Stimulated activated CD8-positive, alpha-beta memory T cell treated with anti-CD3 and anti-CD28 coated beads, Interleukin-7, amount 100 ng/mL, for 48 hours (primary cell): ENCODE measurements at regions not wholly inside any gene's neighbourhood (a gene's known extent, or its start where the extent isn't known, plus 50 kb on each side); places are given as distances from the start of the nearest gene placed in this dataset.
"Not testable (repeated sequence)": the region's sequence is repeated elsewhere in the genome, so short reads cannot be mapped to it uniquely, and the experiment has no call there.

Experiments
- DNase-seq, 2 donors: peaks; one replicate each; pipeline ENCODE4 v3.0.0-alpha.2; 2020; ENCODE audit warnings: low read depth in 1 of 2; ENCODE audit errors: extremely low read depth in 1 of 2

DNA sequence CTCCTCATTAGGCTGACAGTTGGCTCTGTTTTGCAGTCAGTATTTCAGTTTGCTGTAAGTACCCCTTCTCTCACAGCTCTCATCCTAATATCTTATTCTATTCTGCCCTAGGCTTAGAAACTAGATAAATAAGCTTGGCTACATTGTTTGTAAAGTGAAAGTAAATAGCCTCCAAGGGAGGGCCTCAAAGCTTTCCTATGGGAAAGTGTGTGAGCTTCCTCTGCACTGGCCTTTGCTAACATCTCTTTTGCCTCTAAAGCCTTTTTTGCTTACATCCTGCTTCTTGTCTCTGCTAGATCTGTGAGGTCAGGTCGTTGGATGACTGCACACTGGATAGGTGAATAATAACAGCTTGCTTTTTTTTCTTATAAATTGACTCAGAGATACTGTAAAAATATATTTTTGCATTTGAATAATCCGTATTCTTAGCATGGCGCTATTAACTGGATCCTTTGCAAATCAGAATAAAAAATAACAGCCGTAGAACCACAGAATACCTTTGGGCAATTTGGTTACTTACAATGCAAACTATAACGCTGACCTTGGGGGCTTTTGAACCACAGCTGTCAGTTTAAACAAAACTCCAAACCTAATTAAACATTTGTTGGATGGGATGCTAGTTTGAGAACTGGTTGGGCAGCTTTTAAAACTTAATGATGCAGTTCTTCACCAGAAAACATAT lies 55.1 kb downstream of the TTC6 start:
- no peak for DNase-seq

GRCh38 chr14:37652042-37652441 lies 56.6 kb downstream of the TTC6 start:
- no peak for DNase-seq

GRCh38 chr14:37655418-37655817 lies 60.0 kb downstream of the TTC6 start:
- DNase-seq: no peak

DNA sequence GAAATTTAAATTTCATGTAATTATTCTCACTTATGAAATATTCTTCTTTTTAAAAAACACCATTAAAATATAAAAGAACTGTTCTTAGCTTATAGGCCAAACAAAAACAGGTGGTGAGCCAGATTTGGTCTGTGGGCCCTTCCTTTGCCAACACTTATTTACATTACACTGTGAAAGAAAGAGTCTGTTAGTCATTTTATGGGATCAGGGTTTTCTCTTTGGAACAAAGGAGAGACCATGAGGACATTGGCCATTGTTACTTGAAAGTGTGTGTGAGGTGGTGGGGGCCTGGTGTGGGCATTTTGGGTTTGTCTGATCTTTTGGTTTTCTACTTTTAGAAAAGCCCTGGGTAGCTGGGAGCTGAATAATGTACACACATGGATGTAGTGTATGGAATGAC lies 62.7 kb downstream of the TTC6 start:
- DNase-seq: no peak

DNA sequence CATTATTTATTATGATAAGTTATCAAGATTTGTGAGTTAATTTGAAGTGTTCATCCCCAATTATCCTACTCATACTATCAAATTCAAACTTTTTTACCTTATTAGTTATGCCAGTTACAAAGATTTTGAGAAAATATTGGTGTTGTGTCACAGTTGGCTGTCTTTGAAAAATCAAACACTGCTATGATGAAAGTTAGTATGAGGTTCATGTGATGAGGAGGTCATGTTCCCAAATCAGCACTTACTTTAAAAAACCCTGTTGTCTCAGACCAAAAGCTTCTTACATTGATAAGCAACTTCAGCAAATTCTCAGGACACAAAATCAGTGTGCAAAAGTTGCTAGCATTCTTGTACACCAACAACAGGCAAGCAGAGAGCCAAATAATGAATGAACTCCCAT lies 68.1 kb downstream of the TTC6 start:
- no peak for DNase-seq

DNA sequence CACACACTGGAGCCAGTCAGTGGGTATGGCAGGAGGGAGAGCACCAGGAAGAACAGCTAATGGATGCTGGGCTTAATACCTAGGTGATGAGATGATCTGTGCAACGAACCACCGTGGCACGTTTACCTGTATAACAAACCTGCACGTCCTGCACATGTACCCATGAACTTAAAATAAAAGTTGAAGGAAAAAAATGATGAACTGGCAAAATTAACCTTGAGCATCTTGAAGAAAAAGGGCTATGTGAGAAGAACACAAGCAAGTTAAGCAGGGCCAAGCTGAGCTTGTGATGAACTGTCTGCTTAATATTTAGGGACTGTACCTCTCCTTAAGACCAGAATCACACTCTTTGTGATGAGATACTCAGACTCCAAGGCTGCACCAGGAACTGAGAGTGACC lies 70.0 kb downstream of the TTC6 start:
- no peak for DNase-seq

DNA sequence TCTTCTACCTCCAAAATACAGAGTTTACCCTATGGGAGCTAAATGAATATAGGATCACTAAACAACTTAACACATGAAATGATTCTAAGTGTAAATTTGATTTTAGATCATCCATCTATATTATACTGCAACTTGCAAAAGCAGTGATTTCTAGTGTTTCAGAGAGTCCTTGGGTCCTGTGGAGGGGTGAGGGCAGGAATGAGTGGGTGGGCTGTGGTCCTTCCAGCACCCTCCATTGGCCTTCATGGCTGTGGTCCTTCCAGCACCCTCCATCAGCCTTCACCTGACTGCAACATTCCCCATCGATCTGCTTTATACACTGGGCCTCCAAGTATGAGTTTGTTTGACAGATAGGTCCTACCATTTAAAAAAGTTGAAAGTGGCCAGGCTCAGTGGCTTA lies 70.5 kb downstream of the TTC6 start:
- no peak for DNase-seq

GRCh38 chr14:37668646-37669045 lies 73.2 kb downstream of the TTC6 start:
- no peak for DNase-seq

DNA sequence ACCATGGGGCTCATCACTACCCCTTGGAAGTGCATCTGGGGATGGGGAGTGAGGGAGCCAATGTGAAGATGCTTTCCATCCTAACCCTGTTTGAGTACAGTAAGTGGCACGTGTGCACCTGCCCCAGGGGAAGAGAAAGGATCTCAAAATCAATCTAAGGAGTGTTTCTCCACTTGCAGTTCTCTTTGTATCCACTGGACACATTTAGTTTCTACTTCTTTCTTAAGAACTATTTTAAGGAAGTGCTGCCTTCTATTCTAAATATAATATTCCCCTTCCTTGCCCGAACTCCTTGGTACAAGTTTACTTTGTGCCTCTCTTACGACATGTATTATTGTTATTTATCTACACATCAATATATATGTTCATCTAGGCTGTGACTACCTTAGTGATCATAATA lies 73.8 kb downstream of the TTC6 start:
- no peak for DNase-seq

DNA sequence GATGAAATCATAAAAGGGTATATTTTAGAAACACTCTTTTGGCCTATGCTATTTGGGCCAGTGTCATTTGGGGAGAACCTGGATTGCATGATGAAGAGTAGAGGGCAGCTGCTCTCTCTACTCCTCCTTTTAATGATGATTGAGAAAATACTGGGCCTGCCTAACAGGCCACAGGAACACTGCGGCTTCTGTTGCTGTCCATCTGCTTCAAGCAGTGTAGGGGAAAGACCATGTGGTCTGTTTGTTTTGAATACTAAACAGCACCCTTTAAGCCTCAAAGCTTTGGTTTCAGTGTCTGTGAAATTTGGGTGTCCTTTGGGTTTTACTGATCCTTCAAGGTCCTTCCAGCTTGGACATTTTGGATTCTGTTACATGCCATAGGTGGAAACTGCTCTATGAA lies 78.0 kb downstream of the TTC6 start:
- no peak for DNase-seq

- DNase-seq: no peak
Measured at GRCh38 chr14:37678916-37679315, 83.5 kb downstream of the TTC6 start.

- DNase-seq: no peak
Measured at GRCh38 chr14:37681486-37681885, 86.1 kb downstream of the TTC6 start.

- DNase-seq: not testable (repeated sequence)
Measured at GRCh38 chr14:37692680-37693079, 97.3 kb downstream of the TTC6 start.

DNA sequence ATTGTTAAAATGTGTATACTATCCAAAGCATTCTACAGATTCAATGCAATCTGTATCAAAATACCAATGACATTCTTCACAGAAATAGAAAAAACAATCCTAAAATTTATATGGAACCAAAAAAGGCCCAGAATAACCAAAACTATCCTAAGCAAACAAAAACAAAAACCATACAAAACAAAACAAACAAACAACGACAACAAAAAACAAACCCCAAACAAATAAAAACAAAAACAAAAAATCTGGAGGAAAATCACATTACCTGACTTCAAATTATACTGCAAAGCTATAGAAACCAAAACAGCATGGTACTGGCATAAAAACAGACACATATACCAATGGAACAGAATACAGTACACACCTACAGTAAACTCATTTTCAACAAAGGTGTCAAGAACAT lies 98.0 kb downstream of the TTC6 start:
- DNase-seq: not testable (repeated sequence)

DNA sequence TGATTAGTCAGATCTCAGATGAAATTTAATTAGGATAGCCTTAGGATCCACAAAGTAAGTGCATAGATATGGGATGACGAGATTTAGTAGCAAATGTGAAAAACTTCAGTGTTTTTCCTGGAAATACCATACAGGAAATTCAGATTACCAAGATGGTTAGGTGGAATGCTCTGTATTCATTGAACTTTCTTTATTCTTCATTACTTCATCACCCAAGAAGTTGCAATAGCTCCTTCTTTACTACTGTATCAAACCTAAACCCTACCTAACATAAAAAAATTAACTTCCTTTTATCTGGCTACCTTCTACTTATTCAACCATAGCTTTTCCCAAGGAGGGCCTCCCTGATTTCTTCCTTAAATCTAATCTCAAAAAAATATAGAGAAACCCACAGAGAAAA lies 100.4 kb downstream of the TTC6 start:
- no peak for DNase-seq

DNA sequence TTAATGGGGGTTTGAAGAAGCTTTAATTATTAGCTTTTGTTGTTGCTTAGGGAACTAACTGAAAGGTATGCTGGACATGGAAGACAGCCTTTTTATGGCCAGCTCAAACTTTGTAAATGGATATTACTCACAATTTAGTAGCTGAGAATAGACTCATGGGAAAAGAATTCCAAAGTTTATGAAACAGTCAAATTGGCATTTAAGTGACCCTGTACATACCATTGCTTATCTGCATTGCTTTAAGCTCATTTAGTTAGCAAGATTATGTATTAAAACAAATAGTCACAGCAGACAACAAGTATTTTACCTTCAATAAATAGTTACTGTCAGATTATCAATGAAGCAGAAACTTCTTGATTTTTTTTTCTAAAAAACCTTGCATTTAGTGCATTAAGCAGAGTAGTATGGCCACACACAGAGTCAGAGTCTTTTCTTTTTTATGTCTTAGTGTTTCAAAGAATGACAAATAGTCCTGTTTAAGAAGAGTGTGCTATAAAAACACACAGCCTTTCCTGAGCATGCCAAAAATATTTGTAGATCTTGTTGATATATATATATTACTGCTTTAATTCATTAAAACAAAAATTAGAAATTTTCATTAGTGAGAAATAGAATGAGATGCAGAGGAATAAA lies 102.2 kb downstream of the TTC6 start:
- DNase-seq: no peak

DNA sequence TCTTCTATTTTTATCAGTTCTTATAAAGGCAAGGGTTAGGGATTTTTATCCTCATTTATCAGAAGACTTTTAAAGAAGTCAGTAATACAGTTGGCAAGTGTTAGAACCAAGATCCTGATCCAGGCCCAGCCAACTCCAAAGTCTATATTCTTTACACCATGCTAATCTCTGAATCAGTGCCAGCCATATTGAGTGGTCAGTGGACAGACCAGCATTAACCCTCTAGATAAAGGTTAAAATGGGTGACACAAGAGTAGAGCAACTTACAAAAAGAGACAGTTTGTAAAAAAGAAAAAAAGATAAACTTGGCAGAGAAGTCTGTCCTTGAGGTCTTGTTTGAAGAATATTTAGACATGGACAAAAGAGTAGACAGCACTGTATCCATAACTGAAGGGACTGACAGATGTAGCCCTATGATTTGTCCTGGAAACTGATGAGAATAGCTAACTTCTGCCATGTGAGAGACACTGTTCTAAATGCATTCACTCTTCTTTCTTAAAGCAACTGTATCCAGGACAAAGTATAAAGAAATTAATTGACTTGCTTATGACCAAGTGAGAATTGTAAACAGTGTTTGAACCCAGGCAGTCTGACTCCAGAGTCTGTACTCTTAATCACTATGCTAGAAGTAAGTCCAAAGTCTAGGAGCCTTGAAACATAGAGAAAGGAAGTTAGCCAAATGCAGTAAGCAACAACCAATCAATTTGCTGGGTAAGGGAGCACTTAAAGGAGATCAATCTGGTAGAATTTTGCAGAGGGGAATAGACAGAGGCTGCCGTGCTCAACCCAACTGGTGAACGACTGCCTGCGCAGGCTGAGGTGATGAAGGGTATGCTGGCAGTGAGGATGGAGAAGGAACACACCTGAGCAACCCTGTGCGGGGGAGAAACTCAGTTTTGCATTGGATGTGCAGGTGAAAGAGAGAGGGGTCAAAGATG lies 103.7 kb downstream of the TTC6 start:
- DNase-seq: no peak

GRCh38 chr14:37707716-37708115 lies 112.3 kb downstream of the TTC6 start:
- DNase-seq: no peak

GRCh38 chr14:37708481-37708880 lies 113.1 kb downstream of the TTC6 start:
- DNase-seq: no peak

- DNase-seq: no peak
Measured at GRCh38 chr14:37709419-37710195, 114.2 kb downstream of the TTC6 start.

DNA sequence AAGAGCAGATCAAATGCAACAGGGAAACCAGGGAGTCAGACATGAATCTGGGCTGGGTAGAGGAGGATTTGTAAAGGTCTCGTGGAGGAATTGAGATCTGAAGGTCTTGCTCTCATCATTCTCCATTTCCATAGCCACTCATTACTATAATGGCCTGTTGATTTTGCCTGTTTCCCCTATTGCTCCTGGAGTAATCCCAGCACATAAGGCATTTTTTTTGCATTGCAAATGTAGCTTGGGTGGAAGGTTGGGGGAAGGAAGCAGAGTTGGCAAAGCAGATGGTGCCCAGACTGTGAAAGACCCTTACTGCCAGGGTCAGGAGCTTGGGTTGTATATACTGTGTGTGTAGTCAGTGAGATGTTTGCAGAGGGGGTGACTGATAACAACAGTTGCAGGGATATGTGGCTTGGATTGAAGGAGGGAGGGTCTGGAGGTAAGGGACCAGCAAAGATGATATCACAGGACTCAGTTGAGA lies 116.0 kb downstream of the TTC6 start:
- no peak for DNase-seq
